Smooth muscle cell (in vitro differentiated cells): ENCODE measurements at regions not wholly inside any gene's neighbourhood (a gene's known extent, or its start where the extent isn't known, plus 50 kb on each side); places are given as distances from the start of the nearest gene placed in this dataset.

Experiments
- DNase-seq: peaks from one replicate; lab custom pipeline; 2025; ENCODE audit not compliant: unreplicated experiment; lab: John Stamatoyannopoulos, UW
- H2AFZ ChIP-seq: fragments of 200-600 bp; sonication (generic); 2 replicates; pipeline ENCODE4 v1.6.0; 2016; ENCODE audit warnings: antibody characterized with exemption, low read depth, mild to moderate bottlenecking
- H3F3A ChIP-seq: fragments of 200-600 bp; sonication (generic); 2 replicates; pipeline ENCODE4 v1.6.0; 2017; ENCODE audit warnings: antibody characterized with exemption, low read depth
- H3K27ac ChIP-seq: fragments of 200-600 bp; sonication (generic); 2 replicates; pipeline ENCODE4 v1.5.1; 2016; ENCODE audit warnings: low read depth, mild to moderate bottlenecking
- H3K27me3 ChIP-seq: fragments of 200-600 bp; sonication (generic); 2 replicates; pipeline ENCODE4 v1.6.1; 2016; ENCODE audit warnings: low read depth, mild to moderate bottlenecking
- H3K36me3 ChIP-seq: fragments of 200-600 bp; sonication (generic); 2 replicates; pipeline ENCODE4 v1.5.1; 2016; ENCODE audit warnings: low read depth
- H3K4me1 ChIP-seq: fragments of 200-600 bp; sonication (generic); 2 replicates; pipeline ENCODE4 v1.5.1; 2016; ENCODE audit warnings: low read depth
- H3K4me2 ChIP-seq: fragments of 200-600 bp; sonication (generic); 2 replicates; pipeline ENCODE4 v1.6.0; 2016; ENCODE audit warnings: mild to moderate bottlenecking
- H3K4me3 ChIP-seq: fragments of 200-600 bp; sonication (generic); 2 replicates; pipeline ENCODE4 v1.5.1; 2016; ENCODE audit warnings: mild to moderate bottlenecking
- H3K79me2 ChIP-seq: fragments of 200-600 bp; sonication (generic); 2 replicates; pipeline ENCODE4 v1.6.0; 2016; ENCODE audit warnings: low read depth, mild to moderate bottlenecking
- H3K9ac ChIP-seq: fragments of 200-600 bp; sonication (generic); 2 replicates; pipeline ENCODE4 v1.6.0; 2016; ENCODE audit warnings: low read depth
- H3K9me3 ChIP-seq: fragments of 200-600 bp; sonication (generic); replicated peaks from 2 replicates; pipeline ENCODE4 v1.5.1; 2016; ENCODE audit warnings: low read depth
- H4K20me1 ChIP-seq: fragments of 200-600 bp; sonication (generic); 2 replicates; pipeline ENCODE4 v1.6.0; 2016; ENCODE audit warnings: low read depth
- CTCF ChIP-seq: fragments of 200-600 bp; sonication (generic); IDR thresholded peaks from 2 replicates; pipeline ENCODE4 v1.5.1; 2017; ENCODE audit warnings: borderline replicate concordance, mild to moderate bottlenecking, antibody characterized with exemption; ENCODE audit not compliant: insufficient read depth, poor library complexity, severe bottlenecking
- WGBS: methylation state at CpG from one replicate; pipeline ENCODE4 v1.1.7; 2016; ENCODE audit warnings: low lambda C conversion rate; 5-methylcytosine and 5-hydroxymethylcytosine counted together

- Histone ChIP-seq H3K27me3 (peaks cover 4% of the 10 kb centered on the region), H3K9ac (no peak overlapping the region), H2AFZ (no peak overlapping the region), H3F3A (no peaks in the 10 kb centered on the region), H4K20me1 (no peaks in the 10 kb centered on the region), H3K36me3 (no peaks in the 10 kb centered on the region), H3K4me1 (no peaks in the 10 kb centered on the region), H3K27ac (no peak overlapping the region), H3K79me2 (no peaks in the 10 kb centered on the region), H3K9me3 (no peaks in the 10 kb centered on the region), H3K4me2 (no peak overlapping the region), H3K4me3 (no peak overlapping the region)
- no peak for DNase-seq
- WGBS, result 83% methylated on average over 13 of the region's 13 CpGs
- no peak for TF ChIP-seq CTCF
Measured at GRCh38 chr7:156071612-156072011, 259.3 kb upstream of the SHH start.

- Histone ChIP-seq H4K20me1 (no peaks in the 10 kb centered on the region), H3K27ac (no peak overlapping the region), H3K9me3 (no peaks in the 10 kb centered on the region), H3K9ac (no peak overlapping the region), H3F3A (no peaks in the 10 kb centered on the region), H3K4me2 (no peak overlapping the region), H3K27me3 (peaks cover 4% of the 10 kb centered on the region), H2AFZ (no peak overlapping the region), H3K4me3 (no peak overlapping the region), H3K4me1 (no peaks in the 10 kb centered on the region), H3K79me2 (no peaks in the 10 kb centered on the region), H3K36me3 (no peaks in the 10 kb centered on the region)
- no peak for DNase-seq
- no peak for TF ChIP-seq CTCF
- 87% methylated on average over 4 of the region's 4 CpGs for WGBS
Measured at GRCh38 chr7:156069891-156070290, 257.6 kb upstream of the SHH start.

- Histone ChIP-seq H3K4me1 (no peaks in the 10 kb centered on the region), H4K20me1 (no peaks in the 10 kb centered on the region), H3K36me3 (no peaks in the 10 kb centered on the region), H3K27ac (no peak overlapping the region), H3K9me3 (no peaks in the 10 kb centered on the region), H3K9ac (no peak overlapping the region), H3K4me3 (no peak overlapping the region), H3K79me2 (no peaks in the 10 kb centered on the region), H3K4me2 (no peak overlapping the region), H2AFZ (no peak overlapping the region), H3F3A (no peaks in the 10 kb centered on the region), H3K27me3 (peaks cover 4% of the 10 kb centered on the region)
- 92% methylated on average over 10 of the region's 10 CpGs for WGBS
- no peak for TF ChIP-seq CTCF
- DNase-seq, result no peak
Measured at GRCh38 chr7:156067156-156067555, 254.9 kb upstream of the SHH start.

- Histone ChIP-seq H3K27me3 (peaks cover 4% of the 10 kb centered on the region), H3K4me2 (peak overlapping the region; percentile 69), H3K9me3 (no peaks in the 10 kb centered on the region), H3K9ac (no peak overlapping the region), H3K79me2 (no peaks in the 10 kb centered on the region), H3F3A (no peaks in the 10 kb centered on the region), H3K36me3 (no peaks in the 10 kb centered on the region), H2AFZ (no peak overlapping the region), H3K4me1 (no peaks in the 10 kb centered on the region), H3K4me3 (no peak overlapping the region), H4K20me1 (no peaks in the 10 kb centered on the region), H3K27ac (peak overlapping the region; percentile 84)
- TF ChIP-seq CTCF, result no peak
- WGBS, result 74% methylated on average over 3 of the region's 3 CpGs
- no peak for DNase-seq
Measured at GRCh38 chr7:156065400-156065799, 253.1 kb upstream of the SHH start.
